Neural cell (in vitro differentiated cells): ENCODE measurements at regions not wholly inside any gene's neighbourhood (a gene's known extent, or its start where the extent isn't known, plus 50 kb on each side); places are given as distances from the start of the nearest gene placed in this dataset.

ENCODE experiments used
- H2AFZ ChIP-seq: fragments of 200-600, 300-800 bp; sonication (generic), shearing (Covaris generic); 2 replicates; pipeline ENCODE4 v1.6.0; 2014; ENCODE audit warnings: low read depth, mild to moderate bottlenecking, antibody characterized with exemption, low read length, moderate library complexity
- H3F3A ChIP-seq: fragments of 200-600 bp; shearing (Covaris generic); 2 replicates; pipeline ENCODE4 v1.6.1; 2016; ENCODE audit warnings: mild to moderate bottlenecking, moderate library complexity, mixed read lengths, antibody characterized with exemption, low read length; ENCODE audit not compliant: insufficient read depth, poor library complexity, severe bottlenecking
- H3K27ac ChIP-seq: fragments of 200-600, 300-800 bp; sonication (generic), shearing (Covaris generic); 2 replicates; pipeline ENCODE4 v1.5.1; 2014; ENCODE audit warnings: mild to moderate bottlenecking, low read length, moderate library complexity
- H3K27me3 ChIP-seq: fragments of 300-800, 200-600 bp; sonication (generic), shearing (Covaris generic); 2 replicates; pipeline ENCODE4 v1.6.0; 2014; ENCODE audit warnings: mild to moderate bottlenecking, low read depth, low read length, moderate library complexity; ENCODE audit not compliant: insufficient read depth
- H3K36me3 ChIP-seq: fragments of 300-800, 200-600 bp; sonication (generic), shearing (Covaris generic); 2 replicates; pipeline ENCODE4 v1.5.1; 2014; ENCODE audit warnings: mild to moderate bottlenecking, antibody characterized with exemption, low read length, moderate library complexity; ENCODE audit not compliant: insufficient read depth
- H3K4me2 ChIP-seq: fragments of 300-800, 200-600 bp; sonication (generic), shearing (Covaris generic); 2 replicates; pipeline ENCODE4 v1.6.0; 2014; ENCODE audit warnings: mild to moderate bottlenecking, low read length
- H3K4me3 ChIP-seq: fragments of 300-800, 200-600 bp; sonication (generic), shearing (Covaris generic); 2 replicates; pipeline ENCODE4 v1.5.1; 2014; ENCODE audit warnings: mild to moderate bottlenecking, low read length, moderate library complexity
- H3K79me2 ChIP-seq: fragments of 200-600 bp; shearing (Covaris generic); replicated peaks from 2 replicates; pipeline ENCODE4 v1.6.0; 2014; ENCODE audit warnings: mild to moderate bottlenecking, low read length, moderate library complexity; ENCODE audit not compliant: insufficient read depth
- H3K9ac ChIP-seq: fragments of 300-800, 200-600 bp; sonication (generic), shearing (Covaris generic); 2 replicates; pipeline ENCODE4 v1.6.1; 2016; ENCODE audit warnings: mild to moderate bottlenecking, low read length, mixed read lengths
- H3K9me2 ChIP-seq: fragments of 200-600 bp; shearing (Covaris generic); 2 replicates; pipeline ENCODE4 v1.6.1; 2016; ENCODE audit warnings: mild to moderate bottlenecking, low read length, mixed read lengths; ENCODE audit not compliant: insufficient read depth
- H3K9me3 ChIP-seq: fragments of 200-600, 300-800 bp; sonication (generic), shearing (Covaris generic); 2 replicates; pipeline ENCODE4 v1.6.1; 2016; ENCODE audit warnings: mild to moderate bottlenecking, mixed run types, low read length, moderate library complexity, mixed read lengths
- H4K20me1 ChIP-seq: fragments of 200-600 bp; shearing (Covaris generic); 2 replicates; pipeline ENCODE4 v1.6.1; 2016; ENCODE audit warnings: mild to moderate bottlenecking, mixed run types; ENCODE audit not compliant: insufficient read depth
- EP300 ChIP-seq: fragments of 450-650 bp; conservative IDR thresholded peaks from 2 replicates; pipeline ENCODE4 v1.6.1; 2014; ENCODE audit warnings: antibody characterized with exemption, mild to moderate bottlenecking, moderate library complexity; ENCODE audit not compliant: poor library complexity, severe bottlenecking
- EZH2 ChIP-seq: fragments of 200-600, 300-800 bp; shearing (Covaris generic), sonication (generic); IDR thresholded peaks from 2 replicates; pipeline ENCODE4 v1.6.1; 2014; ENCODE audit warnings: antibody characterized with exemption, low read length, borderline replicate concordance, mild to moderate bottlenecking; ENCODE audit not compliant: insufficient read depth, poor library complexity, severe bottlenecking
- MXI1 ChIP-seq: fragments of 450-650 bp; conservative IDR thresholded peaks from 2 replicates; pipeline ENCODE4 v1.6.1; 2014; ENCODE audit warnings: antibody characterized with exemption, mild to moderate bottlenecking; ENCODE audit not compliant: poor library complexity, severe bottlenecking
- POLR2AphosphoS5 ChIP-seq: IDR thresholded peaks from 2 replicates; pipeline ENCODE4 v1.6.1; 2012
- RAD21 ChIP-seq: fragments of 450-650 bp; conservative IDR thresholded peaks from 2 replicates; pipeline ENCODE4 v1.6.1; 2014; ENCODE audit warnings: antibody characterized with exemption, mild to moderate bottlenecking, moderate library complexity
- REST ChIP-seq: IDR thresholded peaks from 2 replicates; pipeline ENCODE4 v1.6.1; 2012; ENCODE audit warnings: borderline replicate concordance
- SMC3 ChIP-seq: fragments of 450-650 bp; conservative IDR thresholded peaks from 2 replicates; pipeline ENCODE4 v1.6.1; 2014; ENCODE audit warnings: antibody characterized with exemption, mild to moderate bottlenecking, moderate library complexity; ENCODE audit not compliant: poor library complexity
- TAF1 ChIP-seq: IDR thresholded peaks from 2 replicates; pipeline ENCODE4 v1.6.1; 2012; ENCODE audit warnings: low read depth
- TF ChIP-seq, protein P1 (sequence below): fragments of 450-650 bp; IDR thresholded peaks from 2 replicates; pipeline ENCODE4 v1.5.1; 2014; ENCODE audit warnings: antibody characterized with exemption, mild to moderate bottlenecking, moderate library complexity; ENCODE audit not compliant: poor library complexity, severe bottlenecking

DNA sequence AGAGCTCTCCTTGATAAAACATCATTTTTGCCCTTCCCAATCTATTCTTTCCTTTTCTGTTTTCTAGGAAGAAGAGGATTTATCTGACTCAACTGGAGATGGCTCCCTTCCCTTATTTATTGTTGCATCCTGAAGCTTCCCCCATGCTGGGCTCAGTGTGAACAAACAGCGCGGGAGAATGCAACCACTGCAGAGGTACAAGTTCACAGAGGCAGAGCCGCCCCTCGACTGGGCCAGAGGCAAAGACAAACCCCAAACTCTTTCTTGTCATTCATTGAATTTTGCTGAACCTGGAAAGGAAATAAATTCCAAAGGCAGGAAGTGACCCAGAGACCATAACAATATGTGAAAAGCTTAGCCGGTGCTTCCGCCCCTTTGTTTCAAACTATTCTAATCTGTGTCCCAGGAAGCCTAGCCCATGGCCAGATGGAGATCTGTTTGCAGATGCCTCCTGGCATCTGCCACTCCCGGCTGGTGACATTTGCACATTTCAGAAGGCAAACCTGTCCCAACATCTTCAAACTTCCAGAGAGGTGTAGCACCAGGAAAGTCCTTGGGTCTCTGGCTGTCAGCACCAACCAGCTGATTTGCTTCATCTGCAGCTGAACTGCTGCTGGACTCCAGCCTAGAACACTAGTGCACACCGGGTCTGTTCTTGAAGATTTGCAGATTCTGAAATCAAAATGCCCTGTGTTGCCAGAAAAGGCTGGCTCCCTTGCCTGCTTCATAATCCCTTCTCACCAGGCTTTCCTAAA is 79.4 kb upstream of the MAP4K3 start:
- Histone ChIP-seq H3K9me2 (no peaks in the 10 kb centered on the region), H4K20me1 (no peaks in the 10 kb centered on the region), H3K9ac (no peak overlapping the region), H3K36me3 (no peaks in the 10 kb centered on the region), H3K9me3 (peaks cover 5% of the 10 kb centered on the region), H3K27me3 (no peaks in the 10 kb centered on the region), H3K27ac (no peak overlapping the region), H2AFZ (no peak overlapping the region), H3K4me2 (no peak overlapping the region), H3K79me2 (no peaks in the 10 kb centered on the region), H3F3A (no peaks in the 10 kb centered on the region), H3K4me3 (no peak overlapping the region)
- TF ChIP-seq TAF1 (no peak), EP300 (no peak), POLR2AphosphoS5 (no peak), RAD21 (peak; percentile 48), EZH2 (no peak), SMC3 (peak; percentile 29), REST (no peak), MXI1 (no peak)
- TF ChIP-seq, protein P1, sequence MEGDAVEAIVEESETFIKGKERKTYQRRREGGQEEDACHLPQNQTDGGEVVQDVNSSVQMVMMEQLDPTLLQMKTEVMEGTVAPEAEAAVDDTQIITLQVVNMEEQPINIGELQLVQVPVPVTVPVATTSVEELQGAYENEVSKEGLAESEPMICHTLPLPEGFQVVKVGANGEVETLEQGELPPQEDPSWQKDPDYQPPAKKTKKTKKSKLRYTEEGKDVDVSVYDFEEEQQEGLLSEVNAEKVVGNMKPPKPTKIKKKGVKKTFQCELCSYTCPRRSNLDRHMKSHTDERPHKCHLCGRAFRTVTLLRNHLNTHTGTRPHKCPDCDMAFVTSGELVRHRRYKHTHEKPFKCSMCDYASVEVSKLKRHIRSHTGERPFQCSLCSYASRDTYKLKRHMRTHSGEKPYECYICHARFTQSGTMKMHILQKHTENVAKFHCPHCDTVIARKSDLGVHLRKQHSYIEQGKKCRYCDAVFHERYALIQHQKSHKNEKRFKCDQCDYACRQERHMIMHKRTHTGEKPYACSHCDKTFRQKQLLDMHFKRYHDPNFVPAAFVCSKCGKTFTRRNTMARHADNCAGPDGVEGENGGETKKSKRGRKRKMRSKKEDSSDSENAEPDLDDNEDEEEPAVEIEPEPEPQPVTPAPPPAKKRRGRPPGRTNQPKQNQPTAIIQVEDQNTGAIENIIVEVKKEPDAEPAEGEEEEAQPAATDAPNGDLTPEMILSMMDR, result no peak

DNA sequence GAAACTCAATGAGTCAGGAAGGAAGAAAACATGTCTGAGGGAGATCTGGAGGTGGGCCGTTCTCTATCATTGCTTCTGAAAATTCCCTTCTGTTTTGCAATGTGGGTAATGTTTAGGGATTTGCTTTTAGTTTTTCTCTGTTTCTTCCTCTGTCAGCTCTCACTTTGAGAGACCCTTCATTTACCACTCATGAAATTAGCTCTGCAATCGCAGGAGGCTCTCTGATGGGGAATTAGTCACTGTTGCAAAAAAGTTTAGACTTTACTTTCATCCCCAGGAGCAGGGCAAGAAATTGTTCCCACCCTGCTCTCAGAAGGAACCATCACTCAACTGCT is 80.0 kb upstream of the MAP4K3 start:
- H3K4me3 ChIP-seq, result no peak overlapping the region
- H3K79me2 ChIP-seq, result no peaks in the 10 kb centered on the region
- H3K9me3 ChIP-seq, result peaks cover 10% of the 10 kb centered on the region
- no peak overlapping the region for H3K4me2 ChIP-seq
- H3K27ac ChIP-seq, result no peak overlapping the region
- no peaks in the 10 kb centered on the region for H3K36me3 ChIP-seq
- H3K9me2 ChIP-seq, result no peaks in the 10 kb centered on the region
- no peak overlapping the region for H2AFZ ChIP-seq
- TF ChIP-seq SMC3 (no peak), EP300 (no peak), RAD21 (no peak), MXI1 (no peak), POLR2AphosphoS5 (no peak), TAF1 (no peak)
- no peaks in the 10 kb centered on the region for H3F3A ChIP-seq
- no peak overlapping the region for H3K9ac ChIP-seq
- no peaks in the 10 kb centered on the region for H4K20me1 ChIP-seq
- no peaks in the 10 kb centered on the region for H3K27me3 ChIP-seq
